T-helper 2 cell treated with Interferon-gamma antibody and Interleukin-4, amounts not matched to agents 100 ng/mL and 5 ng/mL, for 36 hours (primary cell): ENCODE measurements at regions not wholly inside any gene's neighbourhood (a gene's known extent, or its start where the extent isn't known, plus 50 kb on each side); places are given as distances from the start of the nearest gene placed in this dataset.

Source experiments
- intact Hi-C: fragments of 100-400 bp; cut with micrococcal nuclease; formaldehyde crosslinking; loops from one replicate; pipeline ENCODE4 v1.15.1; 2023

DNA sequence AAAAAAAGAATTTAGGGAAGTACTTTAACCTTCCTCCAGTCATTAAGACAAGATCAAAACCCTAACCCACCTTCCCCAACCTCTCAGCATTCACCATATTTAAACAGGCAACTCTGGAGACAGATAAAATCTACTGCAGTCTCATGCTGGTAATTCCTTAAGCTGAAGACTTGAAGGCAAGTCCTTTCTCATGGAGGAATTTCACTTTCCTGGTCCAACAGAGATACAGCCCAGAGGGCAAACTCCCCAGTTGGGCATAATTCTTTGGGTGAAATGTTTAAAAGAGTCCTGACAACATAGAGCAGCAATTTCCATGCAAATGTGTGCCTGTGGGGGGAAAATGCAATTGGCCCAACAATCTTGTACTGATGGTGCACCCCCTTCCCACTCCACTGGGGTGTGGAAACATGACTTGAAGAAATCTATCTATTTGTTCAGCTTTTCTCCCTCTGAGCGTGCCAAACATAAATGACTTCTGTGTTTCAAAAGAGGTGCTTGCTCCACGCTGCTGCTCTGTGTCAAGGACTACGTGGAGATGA is 131.8 kb upstream of the HNRNPA3 start:
- intact Hi-C loops: no loop called here

DNA sequence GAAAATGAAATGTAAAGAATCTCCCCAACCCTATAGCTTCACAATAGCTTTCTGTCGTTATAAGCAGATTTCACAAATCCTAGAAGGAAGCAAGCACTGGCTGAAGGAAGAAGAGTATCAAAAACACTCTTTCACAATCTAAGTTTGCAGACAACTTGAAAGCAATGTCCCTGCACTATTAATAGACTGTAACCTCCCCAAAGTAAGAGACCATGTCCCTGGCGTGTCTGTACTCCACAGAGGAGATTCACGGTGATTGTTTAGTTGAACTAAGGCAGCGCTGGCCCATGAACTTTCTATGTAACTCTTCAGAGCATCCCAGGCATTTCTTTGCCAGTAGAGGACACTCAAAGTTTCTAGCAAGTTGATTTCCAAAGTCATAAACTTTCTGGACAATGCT is 128.0 kb upstream of the HNRNPA3 start:
- intact Hi-C loops: no loop called here

DNA sequence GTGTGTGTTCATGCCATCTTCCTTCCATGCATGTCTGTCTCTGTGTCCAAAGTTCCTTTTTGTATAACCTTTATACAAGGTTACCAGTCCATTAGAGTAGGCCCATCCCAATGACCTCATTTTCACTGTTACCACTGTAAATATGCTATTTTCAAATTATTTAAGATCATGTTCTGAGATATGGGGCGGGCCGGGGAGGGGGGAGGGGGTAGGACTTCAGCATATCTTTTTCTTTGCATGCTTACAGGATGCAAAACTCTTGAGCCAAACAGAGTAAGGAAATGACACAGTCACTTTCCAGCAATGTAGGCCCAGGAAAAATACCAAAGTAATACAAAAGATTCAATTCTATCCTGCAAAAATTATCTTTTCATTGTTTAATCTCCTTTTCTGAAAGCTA is 124.1 kb upstream of the HNRNPA3 start:
- intact Hi-C loops: no loop called here

DNA sequence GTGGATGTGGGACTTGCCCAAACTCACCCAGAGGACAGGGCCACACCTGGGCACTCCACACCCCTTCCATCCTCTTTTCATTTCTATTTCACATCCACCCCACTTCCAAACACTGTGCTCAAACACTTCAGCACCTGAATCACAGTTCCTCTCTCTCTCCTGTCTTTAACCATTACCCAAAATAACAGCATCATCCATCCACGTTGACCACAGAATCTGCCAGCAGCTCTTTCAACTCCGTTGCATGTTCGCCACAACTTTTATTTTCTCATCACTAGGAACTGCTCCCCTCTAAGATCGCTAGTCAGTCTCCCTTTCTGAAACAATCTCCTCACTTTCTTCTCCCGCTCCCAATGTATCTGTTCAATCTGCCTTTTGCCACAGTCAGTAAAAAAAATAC is 121.6 kb upstream of the HNRNPA3 start:
- intact Hi-C loops: no loop called here

DNA sequence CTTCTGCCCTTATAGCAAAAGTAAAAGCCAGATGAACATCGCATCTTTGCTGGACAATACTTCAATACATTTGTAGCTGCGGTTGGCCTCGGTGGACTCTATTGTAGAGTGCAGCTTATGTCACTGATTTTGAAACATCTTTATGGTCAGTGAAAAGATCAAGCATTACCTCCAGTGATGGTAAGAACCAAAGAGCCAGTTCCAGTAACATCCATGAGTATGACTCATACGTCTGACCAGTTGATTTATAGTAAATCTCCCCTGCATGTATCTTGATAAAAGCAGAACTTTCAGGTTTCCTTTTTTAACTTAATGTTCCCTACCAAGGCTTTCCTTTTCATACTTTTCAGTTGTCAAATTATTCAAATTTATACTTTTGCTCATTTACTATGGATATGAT is 119.2 kb upstream of the HNRNPA3 start:
- intact Hi-C loops: no loop called here

DNA sequence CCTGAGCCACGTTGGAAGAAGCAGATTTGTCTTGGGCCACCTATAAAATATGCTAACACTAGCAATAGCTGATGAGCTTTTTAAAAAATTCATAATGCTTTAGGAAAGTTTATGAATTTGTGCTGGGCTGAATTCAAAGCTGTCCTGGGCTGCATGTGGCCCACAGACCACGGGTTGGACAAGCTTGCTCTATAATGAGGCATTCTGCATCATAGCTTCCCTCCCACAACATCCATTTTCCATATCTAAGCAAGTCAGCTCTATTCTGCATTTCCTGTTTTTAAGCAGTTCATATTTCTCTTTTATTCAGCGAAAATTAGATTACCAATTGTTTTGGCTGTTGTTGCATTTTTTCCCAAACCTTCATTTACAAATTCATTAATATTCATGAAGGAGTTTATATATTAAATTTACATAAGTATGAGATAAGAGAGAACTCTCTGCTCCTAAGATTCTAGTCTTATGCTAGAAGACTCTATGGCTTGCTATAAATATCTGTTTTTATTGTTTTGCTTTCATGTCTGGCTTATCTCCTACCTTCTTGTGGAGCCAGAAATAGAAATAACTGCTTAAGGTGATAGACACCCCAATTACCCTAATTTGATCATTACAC is 114.5 kb upstream of the HNRNPA3 start:
- intact Hi-C loops: no loop called here

DNA sequence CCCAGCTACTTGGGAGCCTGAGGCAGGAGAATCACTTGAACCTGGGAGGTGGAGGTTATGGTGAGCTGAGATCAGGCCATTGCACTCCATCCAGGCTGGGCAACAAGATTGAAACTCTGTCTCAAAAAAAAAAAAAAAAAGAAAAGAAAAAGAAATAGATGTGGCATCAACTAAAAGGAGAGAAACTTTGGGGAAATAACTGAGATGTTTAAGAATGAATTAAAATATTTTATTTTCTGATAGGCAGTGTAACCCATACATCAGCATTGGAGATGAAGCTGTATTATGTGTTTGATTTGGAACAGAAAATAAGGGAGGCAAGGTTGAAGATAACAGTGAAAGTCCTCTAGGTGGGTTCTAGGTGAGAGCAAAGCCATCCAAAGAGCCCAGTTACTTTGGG is 110.7 kb upstream of the HNRNPA3 start:
- intact Hi-C loops: no loop called here

DNA sequence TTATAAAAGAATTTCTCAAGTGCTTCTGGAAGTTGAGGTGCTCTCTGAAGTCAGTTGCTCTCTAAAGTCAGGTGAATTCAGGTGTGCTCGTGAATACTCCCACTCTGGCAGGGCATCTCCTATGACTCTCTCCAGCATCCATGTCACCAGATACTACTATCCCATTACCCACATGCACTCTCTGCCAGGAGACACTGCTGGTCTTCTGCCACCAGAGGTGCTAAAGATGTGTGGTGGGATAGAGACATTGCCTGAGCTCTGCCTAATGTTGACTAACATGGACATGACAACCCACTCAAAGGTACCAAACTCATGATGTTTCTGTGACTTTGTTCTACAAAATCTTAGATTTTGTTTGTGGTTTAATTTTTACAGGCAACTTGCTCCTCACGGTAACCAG is 106.4 kb upstream of the HNRNPA3 start:
- intact Hi-C loops: no loop called here

DNA sequence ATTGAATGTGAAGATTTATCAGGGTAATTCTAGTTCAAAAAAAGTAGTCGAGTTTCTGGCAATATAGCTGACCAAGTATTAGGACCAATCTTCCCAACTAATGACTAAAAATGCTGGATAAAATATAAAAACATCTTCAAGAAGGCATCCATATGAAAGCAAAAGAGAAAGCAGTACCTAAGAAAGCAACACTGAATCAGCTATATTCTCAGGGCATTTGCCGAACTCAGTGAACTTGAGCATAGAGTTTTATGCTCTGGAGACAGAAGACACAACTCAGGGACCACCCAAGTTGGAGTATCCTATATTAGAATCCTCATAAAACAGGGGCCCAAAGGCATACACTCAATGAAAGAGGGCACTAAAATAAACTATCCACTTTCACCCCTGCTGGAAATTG is 103.7 kb upstream of the HNRNPA3 start:
- intact Hi-C loops: no loop called here

DNA sequence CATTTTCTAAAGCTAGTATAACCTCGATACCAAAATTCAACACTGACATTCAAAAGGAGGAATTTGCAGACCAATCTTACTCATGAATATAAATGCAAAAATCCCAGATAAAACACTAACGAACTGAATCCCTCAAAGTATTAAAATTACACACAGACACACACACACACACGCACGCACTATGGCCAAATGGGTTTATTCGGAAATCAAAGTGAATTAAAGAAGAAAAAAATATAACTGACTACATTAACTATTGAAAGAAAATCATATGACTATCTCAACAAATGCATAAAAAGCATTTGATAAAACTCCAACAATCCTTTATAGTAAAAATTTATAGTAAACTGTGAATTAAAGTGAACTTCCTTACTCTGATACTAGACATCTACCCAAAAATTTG is 97.9 kb upstream of the HNRNPA3 start:
- intact Hi-C loops: no loop called here

DNA sequence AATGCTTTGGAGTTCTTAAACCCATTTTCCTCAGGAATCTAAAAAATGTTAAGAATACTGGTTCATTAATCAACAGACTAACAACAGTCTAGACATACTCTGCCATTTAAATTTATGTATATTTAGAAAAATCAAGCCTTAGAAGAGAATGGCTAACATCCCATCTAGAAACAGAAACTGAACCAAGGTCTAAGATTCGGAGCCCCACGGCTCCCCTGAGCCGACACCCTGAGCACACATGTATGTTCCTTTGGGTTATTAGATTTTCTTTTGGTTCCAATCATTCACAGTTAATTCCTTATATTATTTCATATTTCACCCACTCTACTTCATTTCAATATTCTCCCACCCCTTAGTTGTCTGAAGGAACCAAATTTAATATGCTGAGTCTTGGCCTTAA is 94.8 kb upstream of the HNRNPA3 start:
- intact Hi-C loops: no loop called here

DNA sequence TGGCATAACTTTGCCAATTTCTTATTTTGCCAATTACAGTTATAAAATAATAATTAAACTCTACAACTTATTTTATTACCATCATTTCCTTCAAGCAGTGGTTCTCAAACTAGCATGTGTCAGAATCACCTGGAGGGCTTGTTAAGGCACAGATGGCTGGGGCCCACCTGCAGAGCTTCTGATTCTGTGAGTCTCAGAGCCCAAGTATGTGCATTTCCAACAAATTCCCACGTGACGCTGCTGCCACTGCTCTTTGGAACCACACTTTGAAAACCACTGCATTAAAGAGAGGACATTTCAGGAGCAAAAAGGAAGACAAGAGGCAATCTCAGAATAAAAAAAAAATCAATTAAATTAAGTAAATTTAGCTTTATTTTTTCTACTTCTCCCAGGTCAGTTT is 94.0 kb upstream of the HNRNPA3 start:
- intact Hi-C loops: no loop called here

DNA sequence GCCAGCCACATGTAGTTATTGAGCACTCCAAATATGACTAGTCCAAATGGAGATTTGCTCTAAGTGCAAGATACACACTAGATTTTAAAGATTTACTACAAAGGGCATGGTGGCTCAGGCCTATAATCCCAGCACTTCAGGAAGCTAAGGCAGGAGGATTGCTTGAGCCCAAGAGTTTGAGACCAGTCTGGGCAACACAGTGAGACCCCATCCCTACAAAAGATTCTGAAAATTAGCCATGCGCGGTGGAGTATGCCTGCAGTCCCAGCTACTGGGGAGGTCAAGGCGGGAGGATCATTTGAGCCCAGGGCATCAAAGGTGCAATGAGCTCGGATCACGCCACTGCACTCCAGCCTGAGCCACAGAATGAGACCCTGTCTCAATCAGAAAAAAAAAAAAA is 93.5 kb upstream of the HNRNPA3 start:
- intact Hi-C loops: no loop called here

DNA sequence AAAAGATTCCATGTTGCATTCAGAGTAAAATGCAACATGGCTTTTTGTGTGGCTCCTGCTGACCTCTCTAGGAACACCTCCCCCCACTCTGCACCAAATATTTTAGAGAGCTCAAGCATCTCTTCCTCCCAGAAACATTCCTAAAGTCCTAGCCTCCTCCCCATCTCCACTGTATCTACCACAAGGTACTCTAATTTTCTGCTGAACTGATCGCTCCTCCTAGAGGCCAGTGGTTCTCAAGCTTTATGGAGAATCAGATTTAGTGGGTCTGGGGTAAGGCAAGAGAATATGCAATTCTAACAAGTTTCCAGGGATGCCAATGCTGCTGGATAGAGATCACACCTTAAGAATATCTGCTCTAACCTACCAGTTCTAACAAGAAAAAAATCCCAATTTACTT is 89.5 kb upstream of the HNRNPA3 start:
- intact Hi-C loops: no loop called here

DNA sequence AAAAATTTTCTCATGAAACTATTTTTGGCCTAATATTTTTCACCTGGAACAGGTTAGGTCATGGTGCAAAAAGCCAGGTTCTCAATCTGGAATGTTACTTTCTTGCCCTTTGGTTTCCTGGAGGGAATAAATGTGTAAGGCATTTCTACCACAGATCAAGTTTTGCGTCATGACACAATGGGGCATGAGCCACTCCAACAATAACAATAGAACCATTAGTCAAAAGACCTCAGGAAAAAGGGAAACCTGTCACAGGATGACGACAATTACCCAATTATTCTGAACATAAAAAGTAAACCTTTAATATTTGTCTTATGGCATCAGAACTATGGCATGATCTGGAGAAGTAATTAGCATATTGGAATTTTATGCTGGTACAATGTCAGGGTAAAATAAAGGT is 88.2 kb upstream of the HNRNPA3 start:
- intact Hi-C loops: no loop called here

DNA sequence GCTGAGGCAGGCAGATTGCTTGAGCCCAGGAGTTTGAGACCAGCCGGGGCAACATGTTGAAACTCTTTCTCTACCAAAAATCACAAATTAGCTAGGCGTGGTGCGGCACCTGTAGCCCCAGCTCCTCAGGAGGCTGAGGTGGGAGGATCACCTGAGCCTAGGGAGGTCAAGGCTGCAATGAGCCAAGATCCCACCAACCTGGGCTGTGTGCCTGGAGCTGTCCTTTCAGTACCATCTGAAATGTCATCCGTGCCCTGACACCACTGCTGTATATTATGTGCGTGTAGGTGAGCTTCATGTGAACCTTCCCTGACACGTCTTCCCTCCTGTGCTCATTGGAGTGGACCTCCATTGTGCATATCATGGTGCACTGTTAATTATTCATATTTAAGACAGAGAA is 84.8 kb upstream of the HNRNPA3 start:
- intact Hi-C loops: no loop called here

DNA sequence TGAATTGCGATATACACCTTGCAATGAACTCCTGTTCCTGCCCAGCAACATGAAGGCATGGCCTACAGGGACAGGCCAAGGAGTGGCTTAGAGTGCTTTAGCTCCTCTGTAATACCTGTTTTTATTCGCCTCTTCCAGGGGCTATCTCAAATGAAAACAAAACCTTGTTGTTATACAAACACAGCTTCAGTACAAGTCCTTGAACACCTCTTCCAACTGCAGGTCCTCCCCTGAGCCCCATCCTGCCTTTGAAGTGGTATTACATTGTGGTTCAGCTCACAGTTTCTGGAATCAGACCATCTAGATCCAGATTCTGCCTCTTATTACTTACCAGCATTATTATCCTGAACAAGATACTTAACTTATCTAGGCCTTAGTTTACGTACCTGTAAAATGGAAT is 83.0 kb upstream of the HNRNPA3 start:
- intact Hi-C loops: no loop called here

DNA sequence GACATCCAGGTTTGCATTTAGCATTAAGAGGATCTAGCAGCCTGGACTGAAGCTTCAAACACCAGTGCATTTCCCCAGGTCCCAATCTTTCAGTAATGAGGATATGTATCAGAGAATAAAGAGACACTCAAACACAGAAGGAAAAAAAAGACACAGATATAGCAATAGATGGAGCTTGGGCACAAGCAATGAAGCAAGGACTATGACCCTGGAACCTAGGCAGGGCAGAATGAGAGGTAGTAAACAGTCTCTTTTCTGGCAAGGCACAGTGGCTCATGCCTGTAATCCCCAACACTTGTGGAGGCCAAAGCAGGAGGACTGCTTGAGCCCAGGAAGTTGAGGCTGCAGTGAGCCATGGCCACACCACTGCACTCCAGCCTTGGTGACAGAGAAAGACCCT is 80.7 kb upstream of the HNRNPA3 start:
- intact Hi-C loops: no loop called here

DNA sequence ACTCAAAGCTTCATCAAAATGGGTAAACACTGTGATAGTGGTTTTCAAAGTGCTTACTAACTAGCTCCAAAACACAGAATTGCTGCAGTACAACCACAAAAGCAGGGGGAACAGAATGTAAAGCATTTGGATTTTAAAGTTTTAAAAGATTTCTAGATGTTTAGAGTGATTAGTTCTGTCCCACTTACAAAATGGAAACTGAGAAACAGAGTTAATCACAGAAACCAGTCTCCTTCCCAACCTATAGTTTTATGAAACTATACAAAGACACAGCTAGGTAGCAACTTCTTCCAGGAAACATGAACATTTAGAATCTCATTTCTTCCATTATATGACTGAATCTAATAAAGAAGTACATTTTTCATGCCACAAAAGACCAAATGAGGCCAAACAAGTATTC is 73.8 kb upstream of the HNRNPA3 start:
- intact Hi-C loops: no loop called here

DNA sequence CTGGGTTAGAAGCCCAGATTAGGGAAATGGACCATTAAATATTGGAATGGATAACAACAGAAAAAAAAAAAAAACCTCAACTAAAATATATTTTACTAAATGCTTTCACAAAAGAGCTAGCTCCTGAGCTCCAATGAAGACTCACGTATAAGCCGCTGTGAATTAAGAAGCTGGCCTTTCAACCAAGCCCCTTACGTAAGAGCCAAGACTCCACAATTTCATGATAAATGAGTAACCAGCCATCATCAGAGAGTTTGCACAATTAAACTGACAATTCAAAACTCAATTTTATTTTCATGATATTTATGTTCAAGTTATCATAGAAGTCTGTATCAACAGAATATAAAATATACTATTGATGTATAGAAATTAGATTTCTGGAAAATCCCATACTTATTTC is 70.7 kb upstream of the HNRNPA3 start:
- intact Hi-C loops: loop anchor here (10.0 kb wide), 1 partner anchor 877 kb away; the partner anchor contains the start of gene MTX2

DNA sequence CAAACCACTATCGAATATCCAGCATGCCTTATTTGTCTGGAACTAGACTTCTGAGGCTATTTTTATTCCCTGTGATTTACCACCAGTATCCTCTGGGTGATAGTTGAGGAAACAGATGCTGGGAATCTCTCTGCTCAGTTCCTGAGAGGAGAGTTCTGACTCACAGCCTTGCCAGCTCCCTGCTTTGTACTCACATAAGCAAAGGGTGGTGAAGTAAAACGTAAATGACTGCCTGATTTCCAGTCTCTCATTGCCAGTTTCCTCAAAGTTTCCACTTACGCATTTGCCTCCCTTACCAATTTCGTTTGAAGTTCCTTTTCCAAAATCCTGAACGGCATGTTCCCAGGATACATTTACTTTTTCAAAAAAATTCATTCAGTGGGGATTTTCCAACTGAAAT is 69.2 kb upstream of the HNRNPA3 start:
- intact Hi-C loops: loop anchor here (10.0 kb wide), 1 partner anchor 879 kb away; the partner anchor contains the start of gene MTX2

DNA sequence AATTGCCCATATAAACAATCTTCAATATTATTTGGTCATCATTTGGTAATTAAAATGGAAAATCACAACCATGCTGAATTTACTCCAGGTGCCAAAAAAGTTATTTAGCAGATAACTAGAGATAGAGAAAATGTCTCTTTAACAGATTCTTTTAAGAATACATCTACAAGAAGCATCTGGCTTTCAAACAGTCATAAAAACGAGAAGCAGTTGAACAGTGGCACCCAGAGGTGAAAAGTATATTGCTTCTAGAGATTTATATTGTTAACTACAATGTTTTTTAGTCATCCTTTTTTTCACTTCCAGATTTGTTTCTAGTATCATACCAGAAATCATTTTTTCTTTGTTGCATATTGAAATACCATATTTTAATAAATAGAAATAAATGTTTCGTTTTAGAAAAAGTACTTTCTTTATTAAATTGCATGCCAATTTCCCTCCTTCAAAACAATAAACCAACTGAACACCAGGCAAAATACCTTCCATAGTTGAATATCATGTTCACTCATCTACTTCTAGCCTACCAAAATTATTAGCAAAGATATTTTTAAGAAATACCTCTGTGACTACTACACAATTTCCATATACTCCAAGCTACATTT is 65.4 kb upstream of the HNRNPA3 start:
- intact Hi-C loops: loop anchor here (1.0 to 10.0 kb wide), 7 partner anchors 185 to 1005 kb away; partner anchors contain the start of gene MTX2

DNA sequence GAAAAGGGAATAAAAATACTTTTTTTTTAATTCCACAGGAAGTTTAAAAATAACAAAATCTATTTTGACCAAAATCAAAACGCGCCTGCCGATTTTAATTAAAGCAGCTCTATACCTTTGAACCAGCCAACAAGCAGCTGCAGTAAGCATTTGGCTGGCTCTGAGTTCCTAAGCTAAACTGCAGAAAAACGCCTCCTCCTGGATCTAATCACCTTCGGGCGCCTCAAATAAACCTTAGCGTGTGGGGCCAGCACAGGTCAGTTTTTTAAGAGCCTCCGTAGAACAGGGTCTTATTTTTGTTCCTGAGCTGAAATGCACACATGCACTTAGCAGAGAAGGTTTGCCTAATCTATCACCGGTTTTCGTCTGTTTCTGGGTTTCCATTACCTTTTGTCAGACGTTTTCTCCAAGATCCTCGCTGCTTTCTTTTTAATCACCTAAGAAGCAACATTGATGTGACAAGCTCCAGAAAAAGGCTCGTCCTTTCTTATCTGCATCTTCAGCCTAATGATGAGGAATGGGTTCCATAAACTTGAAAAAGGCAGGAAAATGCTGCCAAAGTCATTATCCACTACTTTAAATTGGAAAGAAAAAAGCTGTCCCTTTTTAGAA is 64.7 kb upstream of the HNRNPA3 start:
- intact Hi-C loops: loop anchor here (1.0 to 10.0 kb wide), 11 partner anchors 17 to 1021 kb away; partner anchors contain the start of gene MTX2
